Large intestine (tissue), 3 donors: ENCODE measurements at regions not wholly inside any gene's neighbourhood (a gene's known extent, or its start where the extent isn't known, plus 50 kb on each side); places are given as distances from the start of the nearest gene placed in this dataset.
"Not testable (repeated sequence)": the region's sequence is repeated elsewhere in the genome, so short reads cannot be mapped to it uniquely, and the experiment has no call there.

Experiments
- DNase-seq, 2 donors: peaks; one replicate each; pipeline versions ENCODE4 v3.0.0 to v3.0.0-alpha.2; 2013
- H3K27ac ChIP-seq: one replicate; pipeline ENCODE4 v1.5.1; 2013; ENCODE audit warnings: low read length
- H3K27me3 ChIP-seq: 2 replicates; pipeline ENCODE4 v1.6.1; 2013; ENCODE audit warnings: low read length; ENCODE audit not compliant: control insufficient read depth, insufficient read depth
- H3K36me3 ChIP-seq: 2 replicates; pipeline ENCODE4 v1.6.1; 2013; ENCODE audit warnings: low read length; ENCODE audit not compliant: control insufficient read depth, insufficient read depth
- H3K4me1 ChIP-seq: one replicate; pipeline ENCODE4 v1.6.1; 2013; ENCODE audit warnings: low read length; ENCODE audit not compliant: control insufficient read depth, insufficient read depth
- H3K4me3 ChIP-seq: one replicate; pipeline ENCODE4 v1.5.1; 2013; ENCODE audit warnings: low read length
- H3K9me3 ChIP-seq: one replicate; pipeline ENCODE4 v1.6.1; 2013; ENCODE audit warnings: mild to moderate bottlenecking, low read depth, low read length, moderate library complexity; ENCODE audit not compliant: control insufficient read depth
- WGBS: methylation state at CpG from one replicate; pipeline ENCODE4 v1.1.5; 2013; ENCODE audit warnings: low lambda C conversion rate; ENCODE audit not compliant: insufficient coverage; 5-methylcytosine and 5-hydroxymethylcytosine counted together

- Histone ChIP-seq H3K27me3 (no peaks in the 10 kb centered on the region), H3K36me3 (no peaks in the 10 kb centered on the region), H3K27ac (no peak overlapping the region), H3K4me1 (no peaks in the 10 kb centered on the region), H3K4me3 (no peak overlapping the region), H3K9me3 (no peaks in the 10 kb centered on the region)
- DNase-seq: no peak
- WGBS: no CpG with 5 or more reads among the region's 3 CpGs
These were observed 274.5 kb downstream of the LPIN1 start for GRCh38 chr2:12020833-12021469.

- 100% methylated on average over 1 of the region's 5 CpGs for WGBS
- H3K4me1 ChIP-seq, H3K27me3 ChIP-seq, DNase-seq, H3K36me3 ChIP-seq, H3K27ac ChIP-seq, H3K9me3 ChIP-seq, H3K4me3 ChIP-seq: not testable (repeated sequence)
These were observed 277.9 kb downstream of the LPIN1 start for GRCh38 chr2:12024197-12024907.

GRCh38 chr2:12027136-12027535 is 280.7 kb downstream of the LPIN1 start:
- no CpG with 5 or more reads among the region's 2 CpGs for WGBS
- no peaks in the 10 kb centered on the region for H3K27me3 ChIP-seq
- H3K36me3 ChIP-seq: no peaks in the 10 kb centered on the region
- no peaks in the 10 kb centered on the region for H3K4me1 ChIP-seq
- H3K27ac ChIP-seq: no peak overlapping the region
- H3K4me3 ChIP-seq: no peak overlapping the region
- H3K9me3 ChIP-seq: no peaks in the 10 kb centered on the region
- DNase-seq: no peak

- WGBS: no CpG with 5 or more reads among the region's 4 CpGs
- DNase-seq: no peak
- no peaks in the 10 kb centered on the region for H3K36me3 ChIP-seq
- no peak overlapping the region for H3K27ac ChIP-seq
- no peak overlapping the region for H3K4me3 ChIP-seq
- H3K4me1 ChIP-seq: no peaks in the 10 kb centered on the region
- H3K9me3 ChIP-seq: no peaks in the 10 kb centered on the region
- H3K27me3 ChIP-seq: no peaks in the 10 kb centered on the region
These were observed 285.4 kb downstream of the LPIN1 start for GRCh38 chr2:12031866-12032265.

- Histone ChIP-seq H3K27me3 (no peaks in the 10 kb centered on the region), H3K9me3 (no peaks in the 10 kb centered on the region), H3K4me1 (no peaks in the 10 kb centered on the region), H3K36me3 (no peaks in the 10 kb centered on the region), H3K27ac (no peak overlapping the region), H3K4me3 (no peak overlapping the region)
- no CpG with 5 or more reads among the region's 3 CpGs for WGBS
- DNase-seq: no peak
These were observed 286.0 kb downstream of the LPIN1 start for GRCh38 chr2:12032398-12032797.

- WGBS: 88% methylated on average over 1 of the region's 2 CpGs
- DNase-seq: no peak
- H3K36me3 ChIP-seq: no peaks in the 10 kb centered on the region
- H3K27ac ChIP-seq: no peak overlapping the region
- H3K4me3 ChIP-seq: no peak overlapping the region
- no peaks in the 10 kb centered on the region for H3K9me3 ChIP-seq
- H3K27me3 ChIP-seq: no peaks in the 10 kb centered on the region
- H3K4me1 ChIP-seq: no peaks in the 10 kb centered on the region
These were observed 286.5 kb downstream of the LPIN1 start for GRCh38 chr2:12032975-12033374.

GRCh38 chr2:12033494-12033893 is 287.1 kb downstream of the LPIN1 start:
- WGBS: no CpG with 5 or more reads among the region's 6 CpGs
- Histone ChIP-seq H3K36me3 (no peaks in the 10 kb centered on the region), H3K4me1 (no peaks in the 10 kb centered on the region), H3K4me3 (no peak overlapping the region), H3K27me3 (no peaks in the 10 kb centered on the region), H3K27ac (no peak overlapping the region), H3K9me3 (no peaks in the 10 kb centered on the region)
- no peak for DNase-seq

- H3K4me3 ChIP-seq: no peak overlapping the region
- no CpG with 5 or more reads among the region's 8 CpGs for WGBS
- H3K36me3 ChIP-seq: no peaks in the 10 kb centered on the region
- no peaks in the 10 kb centered on the region for H3K27me3 ChIP-seq
- H3K27ac ChIP-seq: no peak overlapping the region
- H3K4me1 ChIP-seq: no peaks in the 10 kb centered on the region
- H3K9me3 ChIP-seq: no peaks in the 10 kb centered on the region
- no peak for DNase-seq
These were observed 287.9 kb downstream of the LPIN1 start for GRCh38 chr2:12034382-12034781.

- 89% methylated on average over 5 of the region's 11 CpGs for WGBS
- no peaks in the 10 kb centered on the region for H3K36me3 ChIP-seq
- H3K4me3 ChIP-seq: no peak overlapping the region
These were observed 288.7 kb downstream of the LPIN1 start for GRCh38 chr2:12035029-12035720.

GRCh38 chr2:12035956-12036639 is 289.7 kb downstream of the LPIN1 start:
- Histone ChIP-seq H3K27ac (no peak overlapping the region), H3K9me3 (no peaks in the 10 kb centered on the region), H3K27me3 (no peaks in the 10 kb centered on the region), H3K4me3 (no peak overlapping the region), H3K4me1 (no peaks in the 10 kb centered on the region), H3K36me3 (no peaks in the 10 kb centered on the region)
- WGBS: no CpG with 5 or more reads among the region's 1 CpG
- DNase-seq: no peak

More at GRCh38 chr2:12035029-12035720, 288.7 kb downstream of the LPIN1 start:
- DNase-seq: no peak
- Histone ChIP-seq H3K9me3 (no peaks in the 10 kb centered on the region), H3K27ac (no peak overlapping the region), H3K4me1 (no peaks in the 10 kb centered on the region), H3K27me3 (no peaks in the 10 kb centered on the region)
